ENCODE measurements at regions not wholly inside any gene's neighbourhood (a gene's known extent, or its start where the extent isn't known, plus 50 kb on each side); places are given as distances from the start of the nearest gene placed in this dataset.

GRCh38 chr7:98771941-98772603 lies 97.7 kb downstream of the TMEM130 start:
- ChIA-PET CTCF (no interaction called here), POLR2A (no interaction called here)
- Histone ChIP-seq H3K4me3 (ENCODE audit: control insufficient read depth in 1 of 2, extremely low read depth in 1 of 2, low read length in 1 of 2) (no peak overlapping the region), H3K4me1 (ENCODE audit: control insufficient read depth in 1 of 2, extremely low read depth in 1 of 2, insufficient read depth in 2 of 2, low read length in 2 of 2) (no peaks in the 10 kb centered on the region), H3K27ac (ENCODE audit: low read length) (no peak overlapping the region), H3K9me3 (no peaks in the 10 kb centered on the region), H3K27me3 (replicated peaks in 1 of 2; ENCODE audit: control insufficient read depth in 2 of 2, extremely low read depth in 1 of 2, insufficient read depth in 2 of 2, low read length in 1 of 2) (peaks cover 0 to 28% of the 10 kb centered on the region in 2 experiments), H3K36me3 (ENCODE audit: control insufficient read depth in 2 of 2, extremely low read depth in 1 of 2, insufficient read depth in 1 of 2, low read length in 1 of 2) (no peaks in the 10 kb centered on the region)
- Mint-ChIP-seq H3K36me3 (no peaks in the 10 kb centered on the region), H3K4me1 (peaks cover 0 to 5% (median 0%) of the 10 kb centered on the region in 3 donors), H3K27me3 (peaks cover 4 to 20% of the 10 kb centered on the region in 2 donors), H3K9me3 (no peaks in the 10 kb centered on the region), H3K27ac (no peak overlapping the region), H3K4me3 (no peak overlapping the region)
- WGBS (ENCODE audit: insufficient coverage) = 58% methylated on average over 16 of the region's 22 CpGs
- DNase-seq (no peak), ATAC-seq (replicated peaks in 1 of 4) (no peak)

- Histone ChIP-seq H3K27me3 (replicated peaks in 1 of 2; ENCODE audit: control insufficient read depth in 2 of 2, extremely low read depth in 1 of 2, insufficient read depth in 2 of 2, low read length in 1 of 2) (peaks cover 0 to 29% of the 10 kb centered on the region in 2 experiments), H3K4me1 (ENCODE audit: control insufficient read depth in 1 of 2, extremely low read depth in 1 of 2, insufficient read depth in 2 of 2, low read length in 2 of 2) (no peaks in the 10 kb centered on the region), H3K4me3 (ENCODE audit: control insufficient read depth in 1 of 2, extremely low read depth in 1 of 2, low read length in 1 of 2) (no peak overlapping the region), H3K27ac (ENCODE audit: low read length) (no peak overlapping the region), H3K9me3 (no peaks in the 10 kb centered on the region), H3K36me3 (ENCODE audit: control insufficient read depth in 2 of 2, extremely low read depth in 1 of 2, insufficient read depth in 1 of 2, low read length in 1 of 2) (no peaks in the 10 kb centered on the region)
- no peak for ATAC-seq (replicated peaks in 1 of 4)
- H3K9me3 Mint-ChIP-seq = no peaks in the 10 kb centered on the region
- H3K27ac Mint-ChIP-seq = no peak overlapping the region
- no peak overlapping the region for H3K4me3 Mint-ChIP-seq
- H3K4me1 Mint-ChIP-seq = peaks cover 0 to 5% (median 0%) of the 10 kb centered on the region in 3 donors
- DNase-seq = no peak
- WGBS (ENCODE audit: insufficient coverage) = 13% methylated on average over 1 of the region's 4 CpGs
- no peaks in the 10 kb centered on the region for H3K36me3 Mint-ChIP-seq
- H3K27me3 Mint-ChIP-seq = peaks cover 9 to 14% of the 10 kb centered on the region in 2 donors
- ChIA-PET POLR2A (no interaction called here), CTCF (no interaction called here)
Observed at GRCh38 chr7:98774884-98775283, 94.9 kb downstream of the TMEM130 start.

GRCh38 chr7:98777051-98777450 lies 92.8 kb downstream of the TMEM130 start:
- no peak overlapping the region for H3K4me3 Mint-ChIP-seq
- H3K27ac Mint-ChIP-seq = no peak overlapping the region
- Histone ChIP-seq H3K4me3 (ENCODE audit: control insufficient read depth in 1 of 2, extremely low read depth in 1 of 2, low read length in 1 of 2) (no peak overlapping the region), H3K9me3 (no peaks in the 10 kb centered on the region), H3K27me3 (replicated peaks in 1 of 2; ENCODE audit: control insufficient read depth in 2 of 2, extremely low read depth in 1 of 2, insufficient read depth in 2 of 2, low read length in 1 of 2) (peaks cover 0 to 28% of the 10 kb centered on the region in 2 experiments), H3K36me3 (ENCODE audit: control insufficient read depth in 2 of 2, extremely low read depth in 1 of 2, insufficient read depth in 1 of 2, low read length in 1 of 2) (no peaks in the 10 kb centered on the region), H3K27ac (ENCODE audit: low read length) (no peak overlapping the region), H3K4me1 (ENCODE audit: control insufficient read depth in 1 of 2, extremely low read depth in 1 of 2, insufficient read depth in 2 of 2, low read length in 2 of 2) (no peaks in the 10 kb centered on the region)
- no peaks in the 10 kb centered on the region for H3K9me3 Mint-ChIP-seq
- H3K4me1 Mint-ChIP-seq = peaks cover 0 to 1% (median 0%) of the 10 kb centered on the region in 3 donors
- peaks cover 7 to 11% of the 10 kb centered on the region in 2 donors for H3K27me3 Mint-ChIP-seq
- POLR2A ChIA-PET = no interaction called here
- ATAC-seq (replicated peaks in 1 of 4) (no peak), DNase-seq (no peak)
- 74% methylated on average over 6 of the region's 9 CpGs for WGBS (ENCODE audit: insufficient coverage)
- no peaks in the 10 kb centered on the region for H3K36me3 Mint-ChIP-seq
- CTCF ChIA-PET = no interaction called here

- H3K9me3 ChIP-seq = no peaks in the 10 kb centered on the region
- Mint-ChIP-seq H3K27me3 (peaks cover 7 to 11% of the 10 kb centered on the region in 2 donors), H3K9me3 (no peaks in the 10 kb centered on the region), H3K27ac (no peak overlapping the region), H3K4me3 (no peak overlapping the region), H3K4me1 (no peaks in the 10 kb centered on the region), H3K36me3 (no peaks in the 10 kb centered on the region)
- 70% methylated on average over 3 of the region's 4 CpGs for WGBS (ENCODE audit: insufficient coverage)
- no peak for DNase-seq
- ChIA-PET CTCF (interaction anchor here (0.5 to 0.7 kb wide), 2 partner anchors 9 to 179 kb away, joined by 4 to 5 read pairs; no protein-coding TSS in a partner anchor), POLR2A (no interaction called here)
- peaks cover 0 to 24% of the 10 kb centered on the region in 2 experiments for H3K27me3 ChIP-seq (replicated peaks in 1 of 2; ENCODE audit: control insufficient read depth in 2 of 2, extremely low read depth in 1 of 2, insufficient read depth in 2 of 2, low read length in 1 of 2)
- ATAC-seq (replicated peaks in 1 of 4) = no peak
- no peaks in the 10 kb centered on the region for H3K36me3 ChIP-seq (ENCODE audit: control insufficient read depth in 2 of 2, extremely low read depth in 1 of 2, insufficient read depth in 1 of 2, low read length in 1 of 2)
- no peak overlapping the region for H3K4me3 ChIP-seq (ENCODE audit: control insufficient read depth in 1 of 2, extremely low read depth in 1 of 2, low read length in 1 of 2)
- H3K4me1 ChIP-seq (ENCODE audit: control insufficient read depth in 1 of 2, extremely low read depth in 1 of 2, insufficient read depth in 2 of 2, low read length in 2 of 2) = no peaks in the 10 kb centered on the region
- no peak overlapping the region for H3K27ac ChIP-seq (ENCODE audit: low read length)
Observed at GRCh38 chr7:98778421-98778820, 91.4 kb downstream of the TMEM130 start.

- H3K27me3 ChIP-seq (replicated peaks in 1 of 2; ENCODE audit: control insufficient read depth in 2 of 2, extremely low read depth in 1 of 2, insufficient read depth in 2 of 2, low read length in 1 of 2) = peaks cover 0 to 24% of the 10 kb centered on the region in 2 experiments
- H3K9me3 ChIP-seq = no peaks in the 10 kb centered on the region
- Mint-ChIP-seq H3K27me3 (peaks cover 7 to 11% of the 10 kb centered on the region in 2 donors), H3K9me3 (no peaks in the 10 kb centered on the region), H3K27ac (no peak overlapping the region), H3K4me3 (no peak overlapping the region), H3K36me3 (no peaks in the 10 kb centered on the region), H3K4me1 (no peaks in the 10 kb centered on the region)
- H3K4me1 ChIP-seq (ENCODE audit: control insufficient read depth in 1 of 2, extremely low read depth in 1 of 2, insufficient read depth in 2 of 2, low read length in 2 of 2) = no peaks in the 10 kb centered on the region
- CTCF ChIA-PET = no interaction called here
- DNase-seq (no peak), ATAC-seq (replicated peaks in 1 of 4) (no peak)
- no CpG with 5 or more reads among the region's 22 CpGs for WGBS (ENCODE audit: insufficient coverage)
- no peaks in the 10 kb centered on the region for H3K36me3 ChIP-seq (ENCODE audit: control insufficient read depth in 2 of 2, extremely low read depth in 1 of 2, insufficient read depth in 1 of 2, low read length in 1 of 2)
- H3K4me3 ChIP-seq (ENCODE audit: control insufficient read depth in 1 of 2, extremely low read depth in 1 of 2, low read length in 1 of 2) = no peak overlapping the region
- POLR2A ChIA-PET = no interaction called here
- H3K27ac ChIP-seq (ENCODE audit: low read length) = no peak overlapping the region
Observed at GRCh38 chr7:98779800-98780587, 89.8 kb downstream of the TMEM130 start.

GRCh38 chr7:98784216-98784785 lies 85.5 kb downstream of the TMEM130 start:
- DNase-seq = no peak

More at GRCh38 chr7:98784216-98784785, 85.5 kb downstream of the TMEM130 start:
- H3K27me3 Mint-ChIP-seq = peaks cover 3 to 13% of the 10 kb centered on the region in 2 donors
- H3K4me3 Mint-ChIP-seq = no peak overlapping the region
- Histone ChIP-seq H3K36me3 (ENCODE audit: control insufficient read depth in 2 of 2, extremely low read depth in 1 of 2, insufficient read depth in 1 of 2, low read length in 1 of 2) (no peaks in the 10 kb centered on the region), H3K27ac (ENCODE audit: low read length) (no peak overlapping the region), H3K9me3 (no peaks in the 10 kb centered on the region), H3K4me3 (ENCODE audit: control insufficient read depth in 1 of 2, extremely low read depth in 1 of 2, low read length in 1 of 2) (no peak overlapping the region), H3K4me1 (ENCODE audit: control insufficient read depth in 1 of 2, extremely low read depth in 1 of 2, insufficient read depth in 2 of 2, low read length in 2 of 2) (no peaks in the 10 kb centered on the region), H3K27me3 (replicated peaks in 1 of 2; ENCODE audit: control insufficient read depth in 2 of 2, extremely low read depth in 1 of 2, insufficient read depth in 2 of 2, low read length in 1 of 2) (peaks cover 0 to 22% of the 10 kb centered on the region in 2 experiments)
- no peaks in the 10 kb centered on the region for H3K36me3 Mint-ChIP-seq
- CTCF ChIA-PET = no interaction called here
- H3K4me1 Mint-ChIP-seq = no peaks in the 10 kb centered on the region
- POLR2A ChIA-PET = no interaction called here
- WGBS (ENCODE audit: insufficient coverage) = 82% methylated on average over 8 of the region's 11 CpGs
- ATAC-seq (replicated peaks in 1 of 4) = no peak
- no peak overlapping the region for H3K27ac Mint-ChIP-seq
- H3K9me3 Mint-ChIP-seq = no peaks in the 10 kb centered on the region
